ENCODE measurements at regions not wholly inside any gene's neighbourhood (a gene's known extent, or its start where the extent isn't known, plus 50 kb on each side); places are given as distances from the start of the nearest gene placed in this dataset.

DNA sequence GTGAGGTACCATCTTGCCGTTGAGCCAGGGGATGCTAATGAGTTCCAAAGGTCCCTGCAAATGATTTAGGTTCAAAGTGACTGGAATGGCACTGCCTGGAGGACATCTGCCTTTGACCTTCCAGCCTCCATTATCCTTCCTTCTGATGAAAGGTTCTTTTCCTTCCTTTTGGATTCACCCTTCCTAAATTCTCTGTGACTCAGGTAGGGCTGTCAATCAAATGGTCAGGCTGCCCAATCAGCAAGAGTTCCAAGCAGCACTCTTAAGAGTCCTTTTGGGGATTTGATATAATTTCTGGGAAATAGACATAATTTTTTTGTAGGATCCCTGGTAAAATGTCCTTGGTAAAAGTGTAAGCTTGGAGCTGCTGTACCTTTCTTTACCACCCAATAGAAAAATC lies 58.8 kb upstream of the LMO4 start:
- WGBS = 0% methylated on average over 1 of the region's 1 CpG
- H3K27ac ChIP-seq (ENCODE audit: low read depth in 1 of 2, low read length in 1 of 2) = no peak overlapping the region
- no peaks in the 10 kb centered on the region for H3K9me3 ChIP-seq (ENCODE audit: control insufficient read depth in 2 of 2, insufficient read depth in 1 of 2, low read length in 1 of 2)
- H3K36me3 ChIP-seq (ENCODE audit: control insufficient read depth in 2 of 2, insufficient read depth in 2 of 2, low read length in 1 of 2) = no peaks in the 10 kb centered on the region
- no peak overlapping the region for H3K4me3 ChIP-seq (ENCODE audit: low read length in 2 of 2)
- H3K27me3 ChIP-seq (ENCODE audit: control insufficient read depth in 2 of 2, insufficient read depth in 1 of 2, low read length in 1 of 2) = no peaks in the 10 kb centered on the region
- peaks cover 0 to 9% of the 10 kb centered on the region in 2 donors for H3K4me1 ChIP-seq (ENCODE audit: control insufficient read depth in 2 of 2, insufficient read depth in 2 of 2, low read length in 2 of 2)
- DNase-seq (ENCODE audit: low read depth in 6 of 9, low spot score in 9 of 9) = no peak

- Histone ChIP-seq H3K4me3 (ENCODE audit: low read length in 2 of 2) (no peak overlapping the region), H3K4me1 (ENCODE audit: control insufficient read depth in 2 of 2, insufficient read depth in 2 of 2, low read length in 2 of 2) (peaks cover 0 to under 1% of the 10 kb centered on the region in 2 donors), H3K9me3 (ENCODE audit: control insufficient read depth in 2 of 2, insufficient read depth in 1 of 2, low read length in 1 of 2) (no peaks in the 10 kb centered on the region), H3K36me3 (ENCODE audit: control insufficient read depth in 2 of 2, insufficient read depth in 2 of 2, low read length in 1 of 2) (no peaks in the 10 kb centered on the region), H3K27me3 (ENCODE audit: control insufficient read depth in 2 of 2, insufficient read depth in 1 of 2, low read length in 1 of 2) (no peaks in the 10 kb centered on the region), H3K27ac (ENCODE audit: low read depth in 1 of 2, low read length in 1 of 2) (no peak overlapping the region)
- DNase-seq (ENCODE audit: low read depth in 6 of 9, low spot score in 9 of 9) = no peak
- 76% methylated on average over 1 of the region's 1 CpG for WGBS
Measured at GRCh38 chr1:87273291-87273690, 55.4 kb upstream of the LMO4 start.

- Histone ChIP-seq H3K4me3 (ENCODE audit: low read length in 2 of 2) (no peak overlapping the region), H3K27me3 (ENCODE audit: control insufficient read depth in 2 of 2, insufficient read depth in 1 of 2, low read length in 1 of 2) (no peaks in the 10 kb centered on the region), H3K4me1 (ENCODE audit: control insufficient read depth in 2 of 2, insufficient read depth in 2 of 2, low read length in 2 of 2) (no peaks in the 10 kb centered on the region), H3K36me3 (ENCODE audit: control insufficient read depth in 2 of 2, insufficient read depth in 2 of 2, low read length in 1 of 2) (no peaks in the 10 kb centered on the region), H3K27ac (ENCODE audit: low read depth in 1 of 2, low read length in 1 of 2) (no peak overlapping the region), H3K9me3 (ENCODE audit: control insufficient read depth in 2 of 2, insufficient read depth in 1 of 2, low read length in 1 of 2) (no peaks in the 10 kb centered on the region)
- 96% methylated on average over 7 of the region's 7 CpGs for WGBS
- DNase-seq (ENCODE audit: low read depth in 6 of 9, low spot score in 9 of 9) = no peak
Measured at GRCh38 chr1:87274851-87275250, 53.8 kb upstream of the LMO4 start.

- 90% methylated on average over 4 of the region's 4 CpGs for WGBS
Measured at GRCh38 chr1:87278825-87279535, 49.7 kb upstream of the LMO4 start.

More at GRCh38 chr1:87278825-87279535, 49.7 kb upstream of the LMO4 start:
- Histone ChIP-seq H3K4me1 (ENCODE audit: control insufficient read depth in 2 of 2, insufficient read depth in 2 of 2, low read length in 2 of 2) (no peaks in the 10 kb centered on the region), H3K27ac (ENCODE audit: low read depth in 1 of 2, low read length in 1 of 2) (no peak overlapping the region), H3K4me3 (ENCODE audit: low read length in 2 of 2) (no peak overlapping the region), H3K36me3 (ENCODE audit: control insufficient read depth in 2 of 2, insufficient read depth in 2 of 2, low read length in 1 of 2) (no peaks in the 10 kb centered on the region), H3K9me3 (ENCODE audit: control insufficient read depth in 2 of 2, insufficient read depth in 1 of 2, low read length in 1 of 2) (no peaks in the 10 kb centered on the region), H3K27me3 (ENCODE audit: control insufficient read depth in 2 of 2, insufficient read depth in 1 of 2, low read length in 1 of 2) (no peaks in the 10 kb centered on the region)
- no peak for DNase-seq (ENCODE audit: low read depth in 6 of 9, low spot score in 9 of 9)

Measured in thymus (tissue), 11 donors.